Neutrophil (primary cell): ENCODE measurements at regions not wholly inside any gene's neighbourhood (a gene's known extent, or its start where the extent isn't known, plus 50 kb on each side); places are given as distances from the start of the nearest gene placed in this dataset.

Experiments used
- H3K27ac ChIP-seq: fragments of 200-600 bp; sonication (generic); 2 replicates; pipeline ENCODE4 v1.5.1; 2016; ENCODE audit warnings: mild to moderate bottlenecking, moderate library complexity
- H3K27me3 ChIP-seq: fragments of 200-600 bp; sonication (generic); 2 replicates; pipeline ENCODE4 v1.6.0; 2016; ENCODE audit warnings: mild to moderate bottlenecking
- H3K36me3 ChIP-seq: fragments of 200-600 bp; sonication (generic); 2 replicates; pipeline ENCODE4 v1.5.1; 2017
- H3K4me1 ChIP-seq, 2 experiments: fragments of 200-600 bp in 1 of 2; sonication (generic) in 1 of 2; 1 replicate in 1 of 2; 2 replicates in 1 of 2; pipeline versions ENCODE4 v1.5.1 to v1.6.1; 2013 to 2016; ENCODE audit warnings: low read depth in 1 of 2, low read length in 1 of 2, mild to moderate bottlenecking in 1 of 2, moderate library complexity in 1 of 2; ENCODE audit not compliant: control insufficient read depth in 1 of 2, insufficient read depth in 1 of 2
- H3K4me3 ChIP-seq, 2 experiments: fragments of 200-600 bp in 1 of 2; sonication (generic) in 1 of 2; 1 replicate in 1 of 2; 2 replicates in 1 of 2; pipeline ENCODE4 v1.5.1; 2013 to 2016; ENCODE audit warnings: low read depth in 1 of 2, low read length in 1 of 2, mild to moderate bottlenecking in 1 of 2, moderate library complexity in 1 of 2
- H3K9me3 ChIP-seq: fragments of 200-600 bp; sonication (generic); 2 replicates; pipeline ENCODE4 v1.5.1; 2016
- CTCF ChIP-seq: fragments of 200-600 bp; sonication (generic); IDR thresholded peaks from 2 replicates; pipeline ENCODE4 v1.5.1; 2016; ENCODE audit warnings: antibody characterized with exemption

DNA sequence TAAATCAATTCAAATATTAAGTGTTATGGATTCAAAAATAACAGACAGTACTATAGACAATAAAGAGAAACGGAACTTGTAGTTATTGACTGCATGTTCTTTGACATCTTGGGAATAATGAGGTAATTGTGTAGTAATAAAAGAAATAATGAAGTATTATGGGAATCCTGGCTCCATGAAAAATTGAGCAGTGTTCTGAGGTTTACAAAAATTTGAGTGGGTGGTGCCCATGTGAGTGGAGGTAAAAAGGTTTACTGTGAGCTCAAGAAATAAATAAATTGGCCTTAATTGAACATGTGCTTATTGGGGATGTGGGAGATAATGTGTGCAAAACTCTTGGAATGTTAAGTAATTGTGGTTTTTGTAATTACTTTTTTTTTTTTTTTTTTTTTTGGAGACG lies 1013.7 kb upstream of the GJE1 start:
- no peak overlapping the region for H3K4me3 ChIP-seq
- no peak overlapping the region for H3K27ac ChIP-seq
- no peaks in the 10 kb centered on the region for H3K36me3 ChIP-seq
- no peaks in the 10 kb centered on the region for H3K9me3 ChIP-seq
- H3K27me3 ChIP-seq, result no peaks in the 10 kb centered on the region
- no peak for TF ChIP-seq CTCF
- H3K4me1 ChIP-seq, result no peaks in the 10 kb centered on the region

DNA sequence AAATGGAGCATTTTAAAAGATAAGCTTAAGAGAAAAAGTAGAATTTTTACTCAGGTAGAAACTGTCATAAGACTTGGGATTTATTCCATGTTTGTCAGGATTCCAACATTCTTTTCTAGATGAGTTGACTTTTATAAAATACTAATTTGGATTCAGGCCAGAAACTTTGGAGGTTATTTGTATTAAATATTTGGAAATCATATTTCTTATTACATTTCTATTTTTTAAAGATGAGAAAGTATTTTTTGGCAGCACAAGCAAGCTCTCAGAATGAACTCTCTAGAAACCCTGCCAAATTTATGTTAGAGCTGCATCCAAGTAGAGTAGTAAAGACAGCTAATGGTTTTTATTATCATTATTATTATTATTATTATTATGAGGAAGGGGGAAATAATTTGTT lies 1014.9 kb upstream of the GJE1 start:
- Histone ChIP-seq H3K27ac (no peak overlapping the region), H3K27me3 (no peaks in the 10 kb centered on the region), H3K4me3 (no peak overlapping the region), H3K4me1 (no peaks in the 10 kb centered on the region), H3K9me3 (no peaks in the 10 kb centered on the region), H3K36me3 (no peaks in the 10 kb centered on the region)
- no peak for TF ChIP-seq CTCF

GRCh38 chr6:141110481-141110880 lies 1022.2 kb upstream of the GJE1 start:
- H3K27ac ChIP-seq, result no peak overlapping the region
- no peak for TF ChIP-seq CTCF
- no peaks in the 10 kb centered on the region for H3K36me3 ChIP-seq
- no peaks in the 10 kb centered on the region for H3K9me3 ChIP-seq
- H3K4me1 ChIP-seq, result no peaks in the 10 kb centered on the region
- H3K27me3 ChIP-seq, result no peaks in the 10 kb centered on the region
- H3K4me3 ChIP-seq, result no peak overlapping the region

DNA sequence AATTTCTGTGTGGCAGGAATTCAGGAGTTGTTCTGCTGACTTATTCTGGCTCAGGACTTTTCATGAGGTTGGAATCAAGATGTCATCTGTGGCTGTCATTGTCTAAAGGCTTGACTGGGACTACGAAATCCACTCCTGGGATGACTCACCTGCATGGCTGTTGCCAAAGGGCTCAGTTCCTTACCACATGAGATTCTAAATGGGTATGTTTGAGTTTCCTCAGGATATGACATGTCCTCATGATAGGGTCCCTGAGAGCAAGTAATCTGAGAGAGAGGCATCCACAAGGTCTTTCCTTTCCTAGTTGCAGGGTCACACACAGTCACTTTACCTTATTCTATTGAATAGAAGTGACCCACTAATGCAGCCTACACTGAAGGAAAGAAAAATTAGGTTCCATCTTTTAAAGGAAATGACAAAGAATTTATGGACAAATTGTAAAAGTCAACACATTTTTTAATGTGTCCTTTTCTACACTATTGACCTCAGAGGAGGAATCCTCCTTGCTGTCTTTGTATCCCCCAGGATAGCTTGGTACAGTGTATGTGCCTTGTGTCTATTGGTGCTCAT lies 1025.0 kb upstream of the GJE1 start:
- TF ChIP-seq CTCF, result no peak
- Histone ChIP-seq H3K4me3 (no peak overlapping the region), H3K36me3 (no peaks in the 10 kb centered on the region), H3K27ac (no peak overlapping the region), H3K27me3 (no peaks in the 10 kb centered on the region), H3K9me3 (no peaks in the 10 kb centered on the region), H3K4me1 (no peaks in the 10 kb centered on the region)

DNA sequence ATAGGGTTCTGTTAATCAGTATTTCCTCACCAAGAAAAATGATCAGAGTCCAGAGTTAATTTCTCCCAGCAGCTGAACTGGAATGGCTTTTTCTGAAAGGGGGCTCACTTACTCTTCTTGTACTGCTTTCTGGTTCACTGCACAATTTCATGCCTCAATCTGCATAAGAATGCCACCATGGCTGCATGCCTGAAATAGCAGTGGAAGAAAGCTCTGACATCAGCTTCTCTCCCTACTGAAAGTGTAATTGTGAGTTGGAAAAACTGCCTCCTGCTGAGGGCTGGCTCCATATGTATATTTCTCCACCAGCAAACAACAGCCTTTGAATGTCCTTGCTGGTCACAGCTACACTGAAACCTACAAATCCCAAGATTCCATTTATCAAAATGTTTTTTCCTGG lies 1027.2 kb upstream of the GJE1 start:
- Histone ChIP-seq H3K27ac (no peak overlapping the region), H3K27me3 (no peaks in the 10 kb centered on the region), H3K4me1 (no peaks in the 10 kb centered on the region), H3K4me3 (no peak overlapping the region), H3K9me3 (no peaks in the 10 kb centered on the region), H3K36me3 (no peaks in the 10 kb centered on the region)
- no peak for TF ChIP-seq CTCF

GRCh38 chr6:141103246-141103645 lies 1029.5 kb upstream of the GJE1 start:
- TF ChIP-seq CTCF, result no peak
- Histone ChIP-seq H3K27me3 (no peaks in the 10 kb centered on the region), H3K9me3 (no peaks in the 10 kb centered on the region), H3K4me3 (no peak overlapping the region), H3K4me1 (no peaks in the 10 kb centered on the region), H3K27ac (no peak overlapping the region), H3K36me3 (no peaks in the 10 kb centered on the region)
